GM23338 (cell line): ENCODE measurements at regions not wholly inside any gene's neighbourhood (a gene's known extent, or its start where the extent isn't known, plus 50 kb on each side); places are given as distances from the start of the nearest gene placed in this dataset.

Experiments used
- ATAC-seq: fragments of 200-7000 bp; cut with Tn5 transposase; 3 replicates; pipeline ENCODE4 v1.9.1; 2020
- DNase-seq: peaks from one replicate; pipeline ENCODE4 v3.0.0-alpha.2; 2015; ENCODE audit warnings: low spot score
- H2AFZ ChIP-seq: fragments of 200-600 bp; sonication (generic); 2 replicates; pipeline ENCODE4 v1.8.0; 2016; ENCODE audit warnings: antibody characterized with exemption, mild to moderate bottlenecking, moderate library complexity
- H3F3A ChIP-seq: fragments of 200-600 bp; sonication (generic); replicated peaks from 2 replicates; pipeline ENCODE4 v1.8.0; 2017; ENCODE audit warnings: antibody characterized with exemption, mixed run types, low read depth
- H3K27ac ChIP-seq: fragments of 200-600 bp; sonication (generic); 2 replicates; pipeline ENCODE4 v1.6.1; 2016; ENCODE audit warnings: low read depth
- H3K27me3 ChIP-seq: fragments of 200-600 bp; sonication (generic); 2 replicates; pipeline ENCODE4 v1.8.0; 2016; ENCODE audit warnings: mild to moderate bottlenecking, mixed run types, moderate library complexity; ENCODE audit not compliant: insufficient read depth
- H3K36me3 ChIP-seq: fragments of 200-600 bp; sonication (generic); 2 replicates; pipeline ENCODE4 v1.8.0; 2016; ENCODE audit warnings: mild to moderate bottlenecking; ENCODE audit not compliant: insufficient read depth
- H3K4me1 ChIP-seq: fragments of 200-600 bp; sonication (generic); 2 replicates; pipeline ENCODE4 v1.8.0; 2016; ENCODE audit warnings: mild to moderate bottlenecking, moderate library complexity; ENCODE audit not compliant: insufficient read depth
- H3K4me2 ChIP-seq: fragments of 200-600 bp; sonication (generic); 2 replicates; pipeline ENCODE4 v1.7.1; 2017; ENCODE audit warnings: mixed run types
- H3K4me3 ChIP-seq: fragments of 200-600 bp; sonication (generic); 2 replicates; pipeline ENCODE4 v1.6.1; 2016; ENCODE audit warnings: mixed run types
- H3K79me2 ChIP-seq: fragments of 200-600 bp; sonication (generic); replicated peaks from 2 replicates; pipeline ENCODE4 v1.8.0; 2017; ENCODE audit warnings: mild to moderate bottlenecking; ENCODE audit not compliant: insufficient read depth
- H3K9me2 ChIP-seq: fragments of 200-600 bp; sonication (generic); 2 replicates; pipeline ENCODE4 v1.8.0; 2017; ENCODE audit not compliant: insufficient read depth
- H4K20me1 ChIP-seq: fragments of 200-600 bp; sonication (generic); replicated peaks from 2 replicates; pipeline ENCODE4 v1.8.0; 2017; ENCODE audit warnings: mild to moderate bottlenecking; ENCODE audit not compliant: insufficient read depth
- H3K27ac Mint-ChIP-seq: 2 replicates; pipeline ENCODE4 v1.8.0; 2020; ENCODE audit warnings: inconsistent platforms, mild to moderate bottlenecking, moderate library complexity, mixed read lengths
- H3K27me3 Mint-ChIP-seq: 3 replicates; pipeline ENCODE4 v1.8.0; 2022; ENCODE audit warnings: low read depth, mild to moderate bottlenecking, moderate library complexity, mixed read lengths, inconsistent platforms; ENCODE audit not compliant: insufficient read depth, poor library complexity
- H3K36me3 Mint-ChIP-seq: 3 replicates; pipeline ENCODE4 v1.8.0; 2021; ENCODE audit warnings: low read depth, mild to moderate bottlenecking, inconsistent platforms, moderate library complexity, mixed read lengths
- H3K4me1 Mint-ChIP-seq: 3 replicates; pipeline ENCODE4 v1.8.0; 2020; ENCODE audit warnings: mild to moderate bottlenecking, inconsistent platforms, mixed read lengths
- H3K4me3 Mint-ChIP-seq: 3 replicates; pipeline ENCODE4 v1.8.0; 2021; ENCODE audit warnings: moderate library complexity, mild to moderate bottlenecking, inconsistent platforms, mixed read lengths
- H3K9me3 Mint-ChIP-seq: 3 replicates; pipeline ENCODE4 v1.8.0; 2020; ENCODE audit warnings: moderate library complexity, mild to moderate bottlenecking, inconsistent platforms, mixed read lengths
- CTCF ChIP-seq, 2 experiments: fragments of 200-600 bp in 1 of 2; sonication (generic) in 1 of 2; conservative IDR thresholded peaks; 2 replicates each; pipeline versions ENCODE4 v1.5.1 to v1.6.1; 2016 to 2017; ENCODE audit warnings: antibody characterized with exemption in 2 of 2, low read depth in 2 of 2, mild to moderate bottlenecking in 2 of 2, moderate library complexity in 1 of 2
- EZH2 ChIP-seq: fragments of 200-600 bp; sonication (generic); IDR thresholded peaks from one replicate; pipeline ENCODE4 v1.8.0; 2017; ENCODE audit warnings: antibody characterized with exemption, mild to moderate bottlenecking, low read depth; ENCODE audit not compliant: unreplicated experiment
- EZH2phosphoT487 ChIP-seq: fragments of 200-600 bp; sonication (generic); IDR thresholded peaks from one replicate; pipeline ENCODE4 v1.8.1; 2018; ENCODE audit warnings: antibody characterized with exemption; ENCODE audit not compliant: unreplicated experiment
- STAT1 ChIP-seq: IDR thresholded peaks from one replicate; pipeline ENCODE4 v1.6.1; 2016; ENCODE audit warnings: antibody characterized with exemption; ENCODE audit not compliant: unreplicated experiment

GRCh38 chr12:46442738-46443137, 70.2 kb upstream of the SLC38A2 start:
- Histone ChIP-seq H3K4me1 (no peaks in the 10 kb centered on the region; the same call in 1 of the 2 replicates), H3K27ac (no peak overlapping the region), H3K36me3 (no peaks in the 10 kb centered on the region), H2AFZ (no peak overlapping the region), H3F3A (no peaks in the 10 kb centered on the region), H3K79me2 (no peaks in the 10 kb centered on the region), H4K20me1 (no peaks in the 10 kb centered on the region), H3K27me3 (no peaks in the 10 kb centered on the region), H3K4me3 (no peak overlapping the region), H3K9me2 (no peaks in the 10 kb centered on the region), H3K4me2 (no peak overlapping the region)
- H3K4me1 Mint-ChIP-seq = peaks cover 19% of the 10 kb centered on the region
- H3K4me3 Mint-ChIP-seq = no peak overlapping the region
- peaks cover 6% of the 10 kb centered on the region; the same call in 2 of the 3 replicates for H3K36me3 Mint-ChIP-seq
- DNase-seq (no peak), ATAC-seq (no peak)
- TF ChIP-seq EZH2phosphoT487 = no peak
- no peak for TF ChIP-seq EZH2
- TF ChIP-seq STAT1 = no peak
- no peak overlapping the region for H3K27ac Mint-ChIP-seq
- peaks cover 3% of the 10 kb centered on the region for H3K27me3 Mint-ChIP-seq
- peaks cover under 1% of the 10 kb centered on the region; the same call in 1 of the 3 replicates for H3K9me3 Mint-ChIP-seq

GRCh38 chr12:46442239-46442638, 69.7 kb upstream of the SLC38A2 start:
- ATAC-seq (no peak), DNase-seq (no peak)
- H3K9me3 Mint-ChIP-seq = no peaks in the 10 kb centered on the region
- Histone ChIP-seq H3F3A (no peaks in the 10 kb centered on the region), H4K20me1 (no peaks in the 10 kb centered on the region), H3K36me3 (no peaks in the 10 kb centered on the region), H3K79me2 (no peaks in the 10 kb centered on the region), H3K27ac (no peak overlapping the region), H3K4me2 (no peak overlapping the region), H3K27me3 (no peaks in the 10 kb centered on the region), H2AFZ (no peak overlapping the region), H3K4me3 (no peak overlapping the region), H3K9me2 (no peaks in the 10 kb centered on the region), H3K4me1 (no peaks in the 10 kb centered on the region; the same call in 1 of the 2 replicates)
- no peak for TF ChIP-seq CTCF (conservative IDR thresholded peaks at IDR 0.05; ENCODE audit: low read depth in 2 of 2)
- H3K27ac Mint-ChIP-seq = no peak overlapping the region
- H3K4me1 Mint-ChIP-seq = peaks cover 19% of the 10 kb centered on the region
- H3K4me3 Mint-ChIP-seq = no peak overlapping the region
- H3K36me3 Mint-ChIP-seq = peaks cover under 1% of the 10 kb centered on the region; the same call in 1 of the 3 replicates
- peaks cover 3% of the 10 kb centered on the region for H3K27me3 Mint-ChIP-seq

GRCh38 chr12:46439793-46440511, 67.4 kb upstream of the SLC38A2 start:
- no peaks in the 10 kb centered on the region for H3K79me2 ChIP-seq
- peaks cover 15% of the 10 kb centered on the region for H3K4me1 Mint-ChIP-seq
- no peaks in the 10 kb centered on the region for H3K36me3 ChIP-seq
- no peak overlapping the region for H3K4me3 Mint-ChIP-seq
- no peaks in the 10 kb centered on the region for H3K9me3 Mint-ChIP-seq
- no peak overlapping the region for H3K4me2 ChIP-seq
- no peak for ATAC-seq
- no peaks in the 10 kb centered on the region for H3F3A ChIP-seq
- H3K27me3 ChIP-seq = no peaks in the 10 kb centered on the region
- no peaks in the 10 kb centered on the region for H3K36me3 Mint-ChIP-seq
- no peak overlapping the region for H2AFZ ChIP-seq
- H3K27ac ChIP-seq = no peak overlapping the region
- DNase-seq = no peak
- H4K20me1 ChIP-seq = no peaks in the 10 kb centered on the region
- no peak overlapping the region for H3K27ac Mint-ChIP-seq
- H3K9me2 ChIP-seq = no peaks in the 10 kb centered on the region
- H3K27me3 Mint-ChIP-seq = peaks cover 3% of the 10 kb centered on the region
- H3K4me1 ChIP-seq = no peaks in the 10 kb centered on the region; the same call in 1 of the 2 replicates
- H3K4me3 ChIP-seq = no peak overlapping the region
- TF ChIP-seq CTCF (conservative IDR thresholded peaks at IDR 0.05; ENCODE audit: low read depth in 2 of 2) (no peak), STAT1 (no peak)
